ENCODE measurements at regions not wholly inside any gene's neighbourhood (a gene's known extent, or its start where the extent isn't known, plus 50 kb on each side); places are given as distances from the start of the nearest gene placed in this dataset.

- Histone ChIP-seq H3K36me3 (no peaks in the 10 kb centered on the region), H3K27me3 (no peaks in the 10 kb centered on the region), H3K9me3 (no peaks in the 10 kb centered on the region), H3K4me1 (no peaks in the 10 kb centered on the region), H3K27ac (no peak overlapping the region), H3K4me3 (no peak overlapping the region)
- intact Hi-C loops (cut with DNase I; ENCODE audit: low total_unique reads) = loop anchor here (10.0 kb wide), 1 partner anchor 459 kb away; no protein-coding TSS in a partner anchor
- DNase-seq (ENCODE audit: low spot score in 2 of 2) = no peak
- TF ChIP-seq POLR2A (IDR thresholded peaks at IDR 0.05) (no peak), CTCF (IDR thresholded peaks at IDR 0.05) (no peak), POLR2AphosphoS5 (IDR thresholded peaks at IDR 0.05) (no peak)
Observed at GRCh38 chr7:25395976-25396375, 167.7 kb upstream of the NPVF start.

DNA sequence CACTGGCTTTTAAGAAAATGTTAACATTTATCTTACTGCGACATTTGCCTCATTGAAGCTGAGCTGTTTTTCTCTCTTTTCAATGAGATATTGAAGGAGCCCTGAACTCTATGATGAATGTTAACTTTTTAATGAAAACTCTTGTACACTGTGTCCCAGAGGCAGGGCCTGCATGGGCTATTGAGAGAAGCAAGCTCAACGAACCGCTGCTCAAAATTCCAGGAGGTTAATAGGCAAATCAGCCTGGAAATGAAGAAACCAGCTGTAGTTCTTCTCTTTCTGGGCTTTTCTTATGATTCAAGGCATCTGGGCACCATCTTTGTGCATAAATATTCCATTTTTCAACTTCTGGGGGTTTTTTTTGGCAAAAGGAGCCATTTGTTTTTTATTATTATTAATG, 168.4 kb upstream of the NPVF start:
- no peaks in the 10 kb centered on the region for H3K36me3 ChIP-seq
- no peaks in the 10 kb centered on the region for H3K9me3 ChIP-seq
- DNase-seq (ENCODE audit: low spot score in 2 of 2) = no peak
- H3K4me3 ChIP-seq = no peak overlapping the region
- H3K27me3 ChIP-seq = no peaks in the 10 kb centered on the region
- no peaks in the 10 kb centered on the region for H3K4me1 ChIP-seq
- intact Hi-C loops (cut with DNase I; ENCODE audit: low total_unique reads) = loop anchor here (10.0 kb wide), 1 partner anchor 458 kb away; no protein-coding TSS in a partner anchor
- no peak for TF ChIP-seq CTCF (IDR thresholded peaks at IDR 0.05)
- H3K27ac ChIP-seq = no peak overlapping the region

DNA sequence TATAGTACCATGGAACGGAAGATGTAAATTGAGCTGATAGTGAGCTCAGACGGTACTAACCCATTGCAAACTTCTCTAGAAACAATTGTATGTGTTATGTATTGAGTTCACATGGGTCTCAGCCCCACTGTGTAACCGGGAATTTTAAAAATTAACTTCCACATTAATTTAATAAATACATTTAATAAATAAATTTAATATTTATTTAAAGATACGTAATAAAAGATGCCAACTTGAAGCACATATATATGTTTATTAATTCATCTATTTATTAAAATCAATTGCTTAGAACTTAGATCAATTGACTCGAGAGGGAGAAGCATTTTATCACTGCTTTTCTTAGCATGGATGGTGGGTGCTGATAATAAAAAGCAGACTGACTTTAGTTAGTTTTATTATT, 170.1 kb upstream of the NPVF start:
- Histone ChIP-seq H3K36me3 (no peaks in the 10 kb centered on the region), H3K4me3 (no peak overlapping the region), H3K9me3 (no peaks in the 10 kb centered on the region), H3K27ac (no peak overlapping the region), H3K27me3 (no peaks in the 10 kb centered on the region), H3K4me1 (no peaks in the 10 kb centered on the region)
- no peak for TF ChIP-seq CTCF (IDR thresholded peaks at IDR 0.05)
- no peak for TF ChIP-seq POLR2A (IDR thresholded peaks at IDR 0.05)
- no peak for TF ChIP-seq POLR2AphosphoS5 (IDR thresholded peaks at IDR 0.05)
- DNase-seq (ENCODE audit: low spot score in 2 of 2) = no peak
- intact Hi-C loops (cut with DNase I; ENCODE audit: low total_unique reads) = loop anchor here (10.0 kb wide), 1 partner anchor 456 kb away; no protein-coding TSS in a partner anchor

DNA sequence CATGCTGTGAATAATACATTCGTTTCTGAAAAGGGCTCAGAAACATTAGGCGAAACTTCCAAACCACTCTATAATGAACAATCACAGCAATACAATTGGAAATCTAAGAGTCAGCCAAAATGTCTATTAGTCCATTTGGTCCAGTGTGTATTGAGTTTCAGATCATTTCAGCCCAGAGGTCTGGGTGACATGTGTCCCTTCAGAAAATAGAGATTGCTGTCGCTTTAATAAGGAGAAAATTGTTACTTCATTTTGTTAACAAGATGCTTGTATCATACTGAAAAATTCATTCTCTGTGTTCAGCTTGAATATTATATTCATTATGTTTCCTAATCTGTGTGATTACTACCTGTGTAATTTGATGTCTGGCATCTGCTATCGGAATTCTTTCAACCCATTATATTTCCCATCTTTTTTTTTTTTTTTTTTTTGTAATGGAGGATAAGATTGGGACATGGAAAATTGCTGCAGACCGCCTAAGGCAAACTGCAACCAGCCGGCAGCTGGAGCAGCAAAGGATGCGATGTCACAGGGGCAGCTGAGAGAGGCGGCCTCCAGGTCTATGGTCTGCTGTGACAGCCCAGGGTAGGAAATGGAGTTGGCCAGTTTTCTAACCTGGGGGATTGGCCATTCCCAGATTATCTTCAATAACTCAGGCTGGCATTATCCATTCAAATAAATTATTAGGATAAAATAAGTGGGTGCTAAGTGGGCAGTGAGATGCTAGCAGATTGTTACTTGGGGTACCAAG, 170.9 kb upstream of the NPVF start:
- no peaks in the 10 kb centered on the region for H3K9me3 ChIP-seq
- no peaks in the 10 kb centered on the region for H3K36me3 ChIP-seq
- no peak for DNase-seq (ENCODE audit: low spot score in 2 of 2)
- no peak for TF ChIP-seq CTCF (IDR thresholded peaks at IDR 0.05)
- no peak for TF ChIP-seq POLR2AphosphoS5 (IDR thresholded peaks at IDR 0.05)
- no peak for TF ChIP-seq POLR2A (IDR thresholded peaks at IDR 0.05)
- H3K4me1 ChIP-seq = no peaks in the 10 kb centered on the region
- intact Hi-C loops (cut with DNase I; ENCODE audit: low total_unique reads) = loop anchor here (10.0 kb wide), 1 partner anchor 456 kb away; no protein-coding TSS in a partner anchor
- H3K4me3 ChIP-seq = no peak overlapping the region
- H3K27me3 ChIP-seq = no peaks in the 10 kb centered on the region
- H3K27ac ChIP-seq = no peak overlapping the region

- no peak for TF ChIP-seq POLR2A (IDR thresholded peaks at IDR 0.05)
- no peak for TF ChIP-seq CTCF (IDR thresholded peaks at IDR 0.05)
- no peak for TF ChIP-seq POLR2AphosphoS5 (IDR thresholded peaks at IDR 0.05)
- H3K36me3 ChIP-seq = no peaks in the 10 kb centered on the region
- H3K4me3 ChIP-seq = no peak overlapping the region
- H3K27me3 ChIP-seq = no peaks in the 10 kb centered on the region
- intact Hi-C loops (cut with DNase I; ENCODE audit: low total_unique reads) = no loop called here
- no peaks in the 10 kb centered on the region for H3K4me1 ChIP-seq
- H3K9me3 ChIP-seq = no peaks in the 10 kb centered on the region
- no peak overlapping the region for H3K27ac ChIP-seq
- no peak for DNase-seq (ENCODE audit: low spot score in 2 of 2)
Observed at GRCh38 chr7:25402532-25402931, 174.2 kb upstream of the NPVF start.

All from breast epithelium (tissue), 4 donors.